Activated CD8-positive, alpha-beta memory T cell treated with anti-CD3 and anti-CD28 coated beads, Interleukin-2, amount 50 U/mL, for 4 hours (primary cell): ENCODE measurements at regions not wholly inside any gene's neighbourhood (a gene's known extent, or its start where the extent isn't known, plus 50 kb on each side); places are given as distances from the start of the nearest gene placed in this dataset.
"Not testable (repeated sequence)": the region's sequence is repeated elsewhere in the genome, so short reads cannot be mapped to it uniquely, and the experiment has no call there.

Source experiments
- DNase-seq: peaks from one replicate; pipeline ENCODE4 v3.0.0-alpha.2; 2020

DNA sequence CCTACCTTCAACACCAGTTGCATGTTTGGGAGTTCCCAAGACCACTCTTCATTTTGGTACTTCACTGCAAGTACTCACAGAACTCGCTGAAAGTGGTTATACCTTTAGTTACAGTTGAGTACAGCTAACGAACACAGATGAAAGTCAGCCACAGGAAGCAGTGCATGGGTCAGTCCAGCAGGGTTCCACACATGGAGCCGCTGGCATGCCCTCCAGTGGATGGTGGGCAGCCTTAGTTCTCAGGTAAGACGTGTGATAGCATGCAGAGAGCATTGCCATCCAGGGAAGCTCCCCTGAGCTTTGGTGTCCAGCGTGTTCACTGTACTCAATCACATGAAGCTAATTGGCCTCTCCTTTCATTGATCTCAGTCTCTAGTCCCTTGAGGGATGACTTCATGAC is 815.3 kb downstream of the RNF144A start:
- no peak for DNase-seq

DNA sequence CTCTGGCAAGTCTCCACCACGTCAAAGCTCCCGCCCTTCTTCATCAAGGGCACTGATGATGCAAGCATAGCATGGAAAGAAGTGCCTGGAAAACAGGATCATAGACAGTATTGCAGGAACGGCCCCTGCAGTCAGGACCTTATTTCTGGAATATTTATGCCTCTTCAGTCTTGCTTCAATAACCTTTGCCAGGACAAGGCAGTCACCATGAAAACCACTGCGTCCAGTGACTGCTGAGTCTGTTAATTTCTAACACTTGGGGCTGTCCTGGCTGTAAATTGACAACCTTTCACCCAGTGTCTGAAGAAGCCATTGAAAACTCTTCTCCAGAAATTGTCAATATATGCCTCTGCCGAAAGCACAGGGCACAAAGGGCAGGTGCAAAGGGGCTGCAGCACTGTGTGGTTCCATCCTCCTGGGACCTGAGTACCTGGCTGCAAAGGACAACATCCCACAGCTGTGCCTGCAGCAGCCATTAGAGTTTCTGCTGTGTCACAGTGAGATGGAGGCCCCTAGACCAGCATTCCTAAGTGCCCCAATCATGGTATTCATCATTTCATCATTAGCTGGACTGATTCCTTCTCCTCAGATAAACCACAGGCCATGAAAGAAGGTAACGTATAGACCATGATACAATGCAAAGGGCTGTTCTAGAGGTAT is 819.6 kb downstream of the RNF144A start:
- DNase-seq = no peak

DNA sequence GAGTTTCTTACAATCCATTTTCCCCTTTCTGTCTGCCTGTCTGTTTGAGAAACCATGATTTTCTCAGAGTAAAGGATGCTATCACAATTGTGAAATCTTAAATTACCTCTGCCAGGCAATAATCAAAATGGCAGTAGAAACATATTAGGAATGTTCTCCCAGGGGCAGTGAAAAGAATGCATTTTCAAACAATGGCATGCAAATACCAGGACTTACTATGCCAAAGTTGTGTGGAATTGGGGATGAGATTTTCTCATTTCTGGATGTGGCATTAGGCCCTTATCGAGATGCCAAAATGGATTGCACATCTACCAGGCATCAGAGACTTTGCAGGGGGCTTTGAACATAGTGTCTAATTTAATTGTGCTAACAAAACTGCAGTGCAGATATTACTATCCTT is 821.4 kb downstream of the RNF144A start:
- DNase-seq = no peak

DNA sequence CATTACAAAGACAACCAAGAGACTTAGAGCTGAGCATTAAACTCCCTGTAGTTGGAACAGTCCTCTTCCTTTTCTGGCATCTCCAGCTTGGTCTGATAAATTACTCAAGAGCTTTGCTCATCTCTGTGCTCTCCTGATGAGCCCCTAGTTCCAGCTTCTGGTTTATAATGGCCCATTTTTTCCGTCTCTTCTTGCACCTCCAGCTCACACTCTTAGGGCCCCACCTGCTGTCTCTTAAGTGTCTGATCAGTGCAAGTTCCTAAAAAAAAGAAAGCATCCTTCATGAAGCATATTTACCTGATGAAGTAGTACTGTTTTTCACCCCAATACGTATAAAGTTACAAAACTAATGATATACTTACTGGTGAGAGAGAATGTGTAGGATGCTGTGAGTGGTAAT is 822.9 kb downstream of the RNF144A start:
- no peak for DNase-seq

DNA sequence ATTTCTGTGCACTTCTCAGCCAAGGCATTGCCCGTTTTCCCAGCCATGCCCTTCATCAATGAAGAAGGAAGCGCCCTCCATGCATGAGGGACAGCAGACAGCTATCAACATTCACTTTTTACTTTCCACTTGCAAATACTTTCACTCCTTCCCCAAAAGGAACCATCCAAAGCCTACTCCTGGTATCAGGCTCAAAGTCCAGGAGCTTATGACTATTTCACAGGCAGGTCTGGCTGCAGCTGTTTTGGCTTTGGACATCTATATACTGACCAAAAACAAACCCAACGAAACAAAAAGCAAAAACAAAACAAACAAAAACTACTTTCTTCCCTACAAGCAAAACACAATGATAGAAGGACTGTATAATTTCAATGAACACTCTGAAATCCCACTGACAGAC is 825.1 kb downstream of the RNF144A start:
- DNase-seq = no peak

DNA sequence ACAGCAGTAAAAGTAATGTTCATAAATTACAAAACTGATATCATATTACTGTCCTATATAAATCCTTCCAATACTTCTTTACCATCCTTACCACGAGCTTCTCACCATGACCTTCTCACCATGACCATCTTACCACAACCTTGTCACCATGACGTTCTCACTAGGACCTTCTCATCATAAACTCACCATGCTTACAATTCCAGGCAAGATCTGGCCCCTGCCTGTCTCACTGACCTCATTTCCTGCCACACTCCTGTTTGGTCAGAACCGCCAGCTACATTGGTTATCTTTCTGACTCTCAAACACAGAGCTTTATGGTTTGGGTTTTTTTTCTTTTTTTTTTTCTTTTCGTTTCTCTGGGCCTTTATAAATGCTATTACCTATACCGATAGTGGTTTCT is 827.6 kb downstream of the RNF144A start:
- DNase-seq = peak; percentile 47

DNA sequence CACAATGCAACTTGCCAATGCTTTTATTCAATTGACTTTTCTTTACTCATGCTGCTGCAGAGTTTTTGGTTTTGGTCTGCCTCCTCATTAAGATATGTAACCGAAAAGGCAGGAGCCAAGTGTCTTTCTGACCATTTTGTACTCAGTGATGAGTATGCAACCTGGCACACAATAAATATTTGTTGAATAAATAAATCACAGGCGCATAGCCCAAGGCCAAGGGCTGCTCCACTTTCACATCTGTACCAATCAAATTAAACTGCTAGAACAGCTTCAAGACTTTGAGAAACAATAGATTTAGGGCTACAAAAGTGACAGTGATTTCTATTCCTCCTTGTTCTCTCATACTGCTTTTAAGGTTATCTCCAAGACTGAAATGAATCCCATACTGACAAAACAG is 828.2 kb downstream of the RNF144A start:
- DNase-seq = no peak

DNA sequence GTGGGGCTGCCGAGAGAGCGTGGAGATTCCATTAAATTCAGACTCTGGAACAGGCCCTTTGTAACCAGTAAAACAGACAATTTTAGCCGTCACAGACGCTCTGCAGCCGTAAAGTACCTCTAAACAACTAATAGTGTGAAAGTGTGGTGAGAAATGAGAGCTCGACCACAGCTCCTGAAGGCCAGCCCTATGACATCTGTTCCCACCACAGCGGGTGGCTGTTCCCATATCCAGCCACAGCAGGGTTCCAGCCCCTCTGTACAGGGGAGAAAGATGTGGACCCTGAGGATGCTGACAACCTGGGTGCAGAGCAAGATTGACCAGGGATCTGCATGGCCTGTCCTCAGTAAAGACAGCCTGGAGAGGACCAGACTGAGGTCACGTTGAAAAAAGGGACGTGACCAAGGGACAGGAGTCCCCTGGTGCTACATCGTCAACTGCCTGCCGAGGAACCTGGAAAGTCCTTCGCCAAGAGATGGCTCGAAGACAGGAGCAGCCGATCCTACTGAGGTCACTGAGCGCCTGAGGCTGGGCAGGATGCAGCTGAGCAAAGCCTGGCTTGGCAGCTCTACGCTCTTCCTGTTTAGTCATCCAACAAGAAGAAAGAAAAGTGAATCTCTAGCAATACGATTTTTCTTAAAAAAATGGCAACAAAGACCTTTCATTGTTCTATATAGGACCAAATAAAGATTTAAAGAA is 831.7 kb downstream of the RNF144A start:
- peak; percentile 31 for DNase-seq

DNA sequence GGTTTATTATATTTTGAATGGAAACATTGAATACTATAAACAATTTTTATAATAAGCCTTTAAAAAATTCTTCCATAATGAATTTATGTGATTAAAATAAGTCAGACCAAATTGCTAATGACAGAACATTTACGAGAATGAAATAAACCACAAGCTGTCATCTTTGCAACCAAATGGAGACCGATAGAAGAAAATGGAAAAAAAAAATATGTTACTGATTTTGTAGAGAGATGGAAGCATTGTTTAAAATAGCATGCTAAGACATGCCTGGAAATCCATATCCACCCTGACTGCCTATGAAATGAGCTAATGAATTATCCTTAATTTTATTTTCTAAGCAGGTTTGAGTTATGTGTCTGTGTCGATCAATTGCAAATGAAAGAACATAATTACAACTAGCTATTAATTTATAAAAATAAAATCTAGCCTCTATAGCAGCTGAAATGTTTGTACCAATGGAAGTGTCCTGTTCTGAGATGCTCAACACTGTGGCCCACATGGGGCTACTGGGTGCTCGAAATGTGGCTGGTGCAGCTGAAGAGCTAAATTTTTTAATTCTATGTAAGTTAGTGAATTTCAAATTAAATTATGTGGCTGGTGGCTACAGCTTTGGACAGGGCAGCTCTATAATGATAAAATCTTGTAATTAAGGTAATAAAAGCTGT is 832.8 kb downstream of the RNF144A start:
- no peak for DNase-seq

DNA sequence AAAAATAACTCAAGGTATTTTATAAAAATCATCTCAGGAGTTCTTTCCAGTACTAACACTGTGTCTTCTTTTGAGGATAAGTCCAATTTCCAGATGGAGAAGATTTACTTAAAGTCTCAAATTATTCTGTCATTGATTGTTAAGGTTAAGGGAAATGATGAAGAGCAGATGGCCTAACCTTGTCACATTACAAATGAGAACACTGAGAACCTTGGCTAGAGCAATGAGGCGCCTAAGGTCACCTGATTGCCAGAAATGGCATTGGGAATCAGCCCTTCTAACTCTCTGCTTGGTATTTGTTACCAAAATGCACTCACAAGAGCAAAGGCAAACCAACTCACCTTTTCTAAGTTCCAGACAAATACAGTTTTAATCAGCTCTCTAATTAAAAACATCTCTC is 835.1 kb downstream of the RNF144A start:
- DNase-seq = no peak

DNA sequence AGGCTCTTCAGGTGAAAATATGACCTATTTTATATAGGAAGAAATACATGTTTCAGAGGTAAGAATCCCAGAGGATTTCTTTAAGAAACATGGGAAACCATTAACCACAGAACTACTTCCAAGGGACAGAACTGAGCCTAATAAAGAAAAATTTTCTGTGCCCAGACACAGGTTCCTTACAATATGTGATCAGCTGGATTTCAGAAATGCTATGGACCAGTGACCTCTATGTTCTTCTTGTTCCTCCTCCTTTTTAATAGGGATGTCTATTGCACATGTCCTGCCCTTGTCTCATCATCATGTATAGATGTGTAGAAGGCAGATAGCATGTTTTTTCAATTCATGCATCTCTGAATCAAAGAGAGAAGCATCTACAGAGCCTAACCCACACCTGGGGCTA is 836.6 kb downstream of the RNF144A start:
- no peak for DNase-seq

DNA sequence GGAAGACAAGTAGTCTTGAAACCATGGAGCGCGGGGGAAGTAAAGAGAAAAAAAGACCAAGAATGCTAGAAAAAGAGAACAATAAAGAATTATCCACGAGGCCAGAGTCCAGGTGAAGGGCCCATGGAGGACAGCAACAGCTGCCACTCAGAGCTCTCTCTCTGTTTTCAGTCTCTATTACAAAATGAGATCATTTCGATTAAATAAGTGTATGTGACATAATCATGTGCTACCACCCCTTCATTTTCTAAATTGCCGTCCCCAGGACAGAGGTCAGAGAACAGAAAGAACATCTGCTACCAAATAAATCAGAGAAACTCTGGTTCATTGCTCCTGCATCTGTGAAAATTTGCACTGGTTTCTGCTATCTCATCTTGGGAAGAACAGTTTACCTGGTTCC is 838.7 kb downstream of the RNF144A start:
- no peak for DNase-seq

DNA sequence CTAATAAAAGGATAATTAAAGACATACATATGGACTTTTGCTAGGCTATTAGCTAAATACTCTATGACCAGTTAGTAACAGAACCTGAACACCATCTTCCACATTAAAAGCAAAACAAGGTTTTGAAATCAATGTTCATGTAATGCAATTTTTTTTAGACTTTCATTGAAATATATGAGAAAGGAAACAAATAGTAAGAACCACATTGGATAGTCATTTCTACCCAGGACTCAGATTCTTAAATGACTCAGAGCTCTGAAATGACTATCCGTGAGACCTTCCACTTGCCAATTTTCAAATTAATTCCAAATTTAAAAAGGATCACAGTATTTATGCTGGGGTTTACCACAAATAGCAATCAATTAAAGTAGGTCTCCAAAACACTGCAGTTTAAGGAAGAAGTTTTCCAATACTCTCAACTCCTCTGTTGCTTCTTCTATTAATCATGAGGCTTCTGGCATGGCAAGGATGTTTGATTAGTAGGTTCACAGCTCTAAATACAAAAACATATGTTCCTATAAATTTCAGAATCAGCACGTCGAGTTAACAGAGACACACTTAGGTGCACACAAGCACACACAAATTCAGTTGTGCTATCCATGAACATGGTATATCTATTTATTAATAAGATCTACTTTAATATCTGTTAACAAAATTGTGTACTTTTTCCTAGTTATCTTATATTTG is 841.0 kb downstream of the RNF144A start:
- no peak for DNase-seq

DNA sequence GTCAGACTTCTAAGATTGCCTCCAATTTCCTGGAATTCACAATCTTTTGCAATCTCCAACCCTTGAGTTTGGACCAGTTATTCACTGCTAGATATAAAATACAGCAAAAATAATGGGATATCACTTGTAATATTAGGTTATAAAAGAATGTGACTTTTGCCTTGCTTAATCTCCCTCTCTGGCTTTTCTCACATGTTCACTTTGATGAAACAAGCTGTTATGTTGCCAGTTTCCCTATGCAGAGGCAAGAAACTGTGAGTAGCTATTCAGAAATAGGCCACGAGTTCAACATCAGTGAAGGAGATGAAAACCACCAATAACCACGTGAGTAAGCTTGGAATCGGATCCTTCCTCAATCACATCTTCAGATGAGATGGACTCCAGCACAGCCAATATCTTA is 842.7 kb downstream of the RNF144A start:
- no peak for DNase-seq

DNA sequence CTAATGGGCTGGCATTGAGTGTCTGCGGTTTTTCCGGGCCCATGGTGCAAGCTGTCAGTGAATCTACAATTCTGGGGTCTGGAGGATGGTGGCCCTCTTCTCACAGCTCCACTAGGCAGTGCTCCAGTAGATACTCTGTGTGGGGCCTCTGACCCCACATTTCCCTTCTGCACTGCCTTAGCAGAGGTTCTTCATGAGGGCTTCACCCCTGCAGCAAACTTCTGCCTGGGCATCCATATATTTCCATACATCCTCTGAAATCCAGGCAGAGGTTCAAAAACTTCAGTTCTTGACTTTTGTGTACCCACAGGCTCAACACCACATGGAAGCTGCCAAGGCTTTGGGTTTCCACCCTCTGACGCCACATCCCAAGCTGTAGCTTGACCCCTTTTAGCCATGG is 846.2 kb downstream of the RNF144A start:
- DNase-seq = not testable (repeated sequence)

DNA sequence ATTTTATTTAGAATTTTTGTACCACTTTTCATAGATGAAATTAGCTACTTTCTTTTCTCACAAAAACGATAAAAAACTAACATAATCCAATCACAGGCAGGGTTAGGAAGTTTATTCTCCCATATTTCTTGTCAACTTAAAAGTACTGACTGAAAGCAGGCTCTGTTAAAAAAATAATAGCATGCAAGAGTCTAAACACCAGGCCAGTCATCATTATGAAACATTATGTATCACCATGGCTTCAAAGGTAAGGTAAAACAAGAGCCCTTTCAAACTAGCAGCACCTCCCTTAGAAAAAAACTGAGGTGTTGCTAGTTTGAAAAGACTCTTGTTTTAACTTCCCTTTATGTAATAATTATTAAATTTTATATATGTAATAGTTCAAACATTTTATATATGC is 848.0 kb downstream of the RNF144A start:
- no peak for DNase-seq

DNA sequence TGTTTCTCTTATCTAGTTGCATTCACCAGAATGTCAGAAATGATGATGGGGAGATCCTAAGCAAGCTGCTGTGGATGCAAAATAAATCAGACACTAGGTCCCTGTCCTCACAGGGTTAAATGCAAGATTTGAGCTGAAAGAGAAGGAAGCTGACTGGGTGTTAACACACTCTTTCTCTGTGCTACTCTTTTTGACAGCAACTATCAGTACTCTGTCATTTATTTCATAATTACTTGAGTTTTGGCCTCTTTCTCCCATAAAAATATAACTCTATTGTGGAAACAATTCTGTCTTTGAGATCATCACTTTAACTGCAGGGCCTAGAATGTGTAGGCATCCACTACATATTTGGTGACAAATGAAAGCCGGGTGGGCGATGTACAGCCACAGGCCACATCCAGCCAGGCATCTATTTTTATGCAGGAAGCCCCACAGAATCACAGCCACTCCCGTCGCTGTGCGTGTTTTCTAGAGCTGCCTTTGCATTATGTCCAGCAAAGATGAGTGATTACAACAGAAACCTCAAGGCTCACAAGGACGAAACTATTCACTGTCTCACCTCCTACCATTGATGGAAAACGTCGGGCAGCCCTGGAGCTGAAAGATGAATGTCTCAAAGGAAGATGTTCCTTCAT is 849.0 kb downstream of the RNF144A start:
- no peak for DNase-seq

DNA sequence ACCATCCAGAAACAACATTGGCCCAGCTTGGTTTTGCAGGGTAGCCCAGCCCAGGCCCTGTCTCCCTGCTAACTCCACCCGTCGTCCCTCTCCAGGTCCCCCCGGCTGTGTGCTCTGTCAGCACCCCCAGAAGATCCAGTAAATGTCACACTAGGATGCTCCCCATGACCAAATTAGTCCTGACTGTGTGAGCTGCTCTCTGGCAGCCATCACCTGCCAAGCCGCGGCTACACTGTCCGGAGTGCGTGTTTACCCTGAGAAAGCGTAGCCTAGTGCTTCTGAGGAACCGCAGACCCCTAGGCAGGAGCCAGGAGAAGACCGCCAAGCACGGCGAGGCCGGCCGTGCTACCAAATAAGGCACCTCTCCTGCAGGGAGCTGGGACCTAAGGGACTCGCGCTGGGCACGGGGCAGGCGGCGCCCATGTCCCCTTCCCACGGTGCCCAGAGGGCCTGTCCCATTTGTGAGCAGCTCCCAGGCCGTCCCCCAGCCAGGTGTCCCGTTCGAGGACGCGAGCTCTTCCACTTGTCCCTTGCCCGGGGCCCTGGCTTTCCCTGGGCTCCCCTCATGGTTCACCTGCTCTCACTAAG is 849.9 kb downstream of the RNF144A start:
- DNase-seq = no peak

DNA sequence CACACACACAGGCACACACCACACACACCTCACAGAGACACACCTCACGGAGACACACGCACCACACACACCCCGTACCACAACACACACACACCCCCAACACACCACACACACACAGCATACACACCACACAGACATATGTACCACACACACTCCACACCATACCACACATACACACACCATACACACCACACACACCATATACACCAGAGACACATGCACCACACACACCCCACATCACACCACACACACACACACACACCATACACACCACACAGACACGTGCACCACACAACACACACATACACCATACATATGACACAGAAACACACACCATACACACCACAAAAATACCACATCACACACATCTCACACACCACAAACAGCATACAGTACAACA is 850.7 kb downstream of the RNF144A start:
- no peak for DNase-seq

DNA sequence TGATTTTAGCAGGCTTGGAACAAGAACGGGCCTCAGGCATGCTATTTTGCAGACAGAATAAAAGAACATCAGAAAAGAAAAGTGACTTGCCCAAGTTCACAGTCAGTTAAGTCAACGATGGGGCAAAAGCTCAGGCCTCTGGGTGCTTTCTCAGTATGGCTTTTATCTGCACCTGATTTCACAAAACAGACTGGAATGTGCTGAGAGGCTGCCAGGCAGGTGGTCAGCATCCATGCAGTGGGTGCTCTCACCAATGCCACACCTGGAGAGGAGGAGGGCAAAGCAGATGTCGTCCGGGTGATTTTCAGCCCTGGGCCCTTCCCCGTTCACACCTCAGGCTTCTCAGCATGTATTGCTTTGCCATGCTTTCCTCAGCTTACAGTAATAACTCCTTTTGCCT is 854.6 kb downstream of the RNF144A start:
- no peak for DNase-seq

DNA sequence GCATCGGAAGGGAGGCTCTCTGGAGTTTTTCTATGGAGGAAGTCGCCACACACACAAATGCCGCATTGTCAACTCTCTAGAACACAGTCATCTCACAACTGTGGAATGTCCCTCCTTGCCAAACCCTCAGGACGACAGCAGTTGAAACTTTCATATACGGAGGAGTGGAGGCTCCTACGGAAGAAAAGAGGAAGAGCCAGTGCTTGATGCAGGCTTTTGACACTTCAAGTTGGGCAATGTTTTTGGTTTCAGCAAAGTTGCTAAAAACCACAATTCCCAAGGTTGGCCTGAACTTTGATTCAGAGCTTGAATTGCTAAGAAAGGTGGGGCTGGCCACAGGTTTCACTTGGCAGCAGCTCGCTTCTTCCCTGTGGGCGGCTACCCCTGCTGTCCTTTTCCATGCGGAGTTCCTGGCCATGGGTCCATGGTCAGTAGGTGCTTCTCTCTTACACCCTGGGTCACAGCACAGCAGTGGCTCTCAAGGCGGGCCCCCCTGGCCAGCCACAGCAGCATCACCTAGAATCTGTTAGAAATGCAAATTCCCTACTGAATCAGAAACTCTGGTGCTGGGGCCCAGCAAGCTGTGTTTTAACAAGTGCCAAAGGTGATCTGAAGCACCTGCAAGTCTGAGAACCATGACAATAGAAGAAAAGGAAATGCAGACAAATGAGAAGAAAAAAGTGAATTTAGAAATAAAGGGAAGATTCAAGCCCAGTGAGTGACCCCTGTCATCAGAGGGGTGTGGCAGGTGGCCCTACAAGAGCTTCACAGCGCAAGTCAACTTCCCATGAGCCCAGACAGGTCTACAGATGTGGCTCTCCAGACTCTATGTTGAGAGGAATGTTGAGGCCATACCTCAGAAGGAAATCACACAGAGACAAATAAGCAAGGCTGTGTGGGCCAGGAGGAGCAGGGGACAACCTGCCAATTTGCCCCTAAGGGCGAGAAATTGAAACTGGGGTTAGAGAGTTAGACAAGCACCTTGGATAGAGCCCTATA is 856.4 kb downstream of the RNF144A start:
- no peak for DNase-seq

DNA sequence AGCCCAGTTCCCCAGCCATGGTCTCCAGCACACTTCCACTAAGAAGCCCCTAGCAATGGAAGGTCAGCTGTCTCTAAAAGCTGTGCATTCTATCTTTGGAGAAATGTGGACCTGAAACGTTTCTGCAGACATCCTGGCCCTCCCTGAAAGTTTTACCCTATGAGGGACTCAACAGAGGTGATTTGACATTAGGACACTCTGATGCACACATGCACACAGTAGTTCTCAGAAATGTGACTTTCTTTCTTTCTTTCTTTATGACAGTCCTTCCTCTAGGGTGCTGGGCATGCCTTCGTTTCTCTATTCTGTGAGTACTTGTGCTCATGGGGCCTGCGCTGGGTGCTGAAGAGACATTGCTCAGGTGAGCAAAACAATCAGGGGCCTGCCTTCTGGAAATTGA is 857.3 kb downstream of the RNF144A start:
- no peak for DNase-seq
